ENCODE measurements at regions not wholly inside any gene's neighbourhood (a gene's known extent, or its start where the extent isn't known, plus 50 kb on each side); places are given as distances from the start of the nearest gene placed in this dataset.

DNA sequence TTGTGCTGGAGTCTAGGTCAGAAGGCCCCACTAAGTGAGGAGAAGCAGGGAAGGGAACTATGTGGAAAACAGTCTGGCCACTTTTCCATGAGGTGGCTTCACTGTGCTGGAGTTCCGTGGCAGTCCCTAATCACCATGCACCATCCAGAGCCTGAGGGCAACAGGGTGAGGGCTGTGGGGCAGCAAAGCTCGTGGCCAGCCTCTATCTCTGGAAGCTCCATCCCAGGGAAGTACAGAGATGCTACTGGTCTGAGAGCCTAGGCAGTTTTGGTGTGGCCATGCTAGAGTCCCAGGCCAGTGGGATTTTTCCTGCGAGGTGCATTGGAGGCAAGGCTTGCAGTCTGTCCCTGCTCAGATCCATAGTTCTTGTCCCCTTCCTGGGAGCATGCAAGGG, 157.3 kb upstream of the LRRC7 start:
- no peaks in the 10 kb centered on the region for H3K27me3 ChIP-seq (replicated peaks in 1 of 7)
- intact Hi-C loops (cut with DNase I; ENCODE audit: low total_unique reads), result no loop called here
- H3K27ac ChIP-seq, result no peak overlapping the region
- no peaks in the 10 kb centered on the region for H3K4me1 ChIP-seq
- DNase-seq, result no peak
- peaks cover 0 to 6% (median under 1%) of the 10 kb centered on the region in 8 donors for H3K9me3 ChIP-seq
- H3K36me3 ChIP-seq, result no peaks in the 10 kb centered on the region
- TF ChIP-seq, protein P1, sequence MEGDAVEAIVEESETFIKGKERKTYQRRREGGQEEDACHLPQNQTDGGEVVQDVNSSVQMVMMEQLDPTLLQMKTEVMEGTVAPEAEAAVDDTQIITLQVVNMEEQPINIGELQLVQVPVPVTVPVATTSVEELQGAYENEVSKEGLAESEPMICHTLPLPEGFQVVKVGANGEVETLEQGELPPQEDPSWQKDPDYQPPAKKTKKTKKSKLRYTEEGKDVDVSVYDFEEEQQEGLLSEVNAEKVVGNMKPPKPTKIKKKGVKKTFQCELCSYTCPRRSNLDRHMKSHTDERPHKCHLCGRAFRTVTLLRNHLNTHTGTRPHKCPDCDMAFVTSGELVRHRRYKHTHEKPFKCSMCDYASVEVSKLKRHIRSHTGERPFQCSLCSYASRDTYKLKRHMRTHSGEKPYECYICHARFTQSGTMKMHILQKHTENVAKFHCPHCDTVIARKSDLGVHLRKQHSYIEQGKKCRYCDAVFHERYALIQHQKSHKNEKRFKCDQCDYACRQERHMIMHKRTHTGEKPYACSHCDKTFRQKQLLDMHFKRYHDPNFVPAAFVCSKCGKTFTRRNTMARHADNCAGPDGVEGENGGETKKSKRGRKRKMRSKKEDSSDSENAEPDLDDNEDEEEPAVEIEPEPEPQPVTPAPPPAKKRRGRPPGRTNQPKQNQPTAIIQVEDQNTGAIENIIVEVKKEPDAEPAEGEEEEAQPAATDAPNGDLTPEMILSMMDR (IDR thresholded peaks at IDR 0.05 in 8 of 11, conservative IDR thresholded peaks at IDR 0.05 in 3 of 11), result no peak
- TF ChIP-seq POLR2AphosphoS5 (IDR thresholded peaks at IDR 0.05) (no peak), POLR2A (IDR thresholded peaks at IDR 0.05) (no peak)
- no peak overlapping the region for H3K4me3 ChIP-seq
- WGBS, 5 donors, result 76 to 82% (median 76%) methylated on average over 3 of the region's 3 CpGs; no CpG with 5 or more reads in 1 of the 5 donors

DNA sequence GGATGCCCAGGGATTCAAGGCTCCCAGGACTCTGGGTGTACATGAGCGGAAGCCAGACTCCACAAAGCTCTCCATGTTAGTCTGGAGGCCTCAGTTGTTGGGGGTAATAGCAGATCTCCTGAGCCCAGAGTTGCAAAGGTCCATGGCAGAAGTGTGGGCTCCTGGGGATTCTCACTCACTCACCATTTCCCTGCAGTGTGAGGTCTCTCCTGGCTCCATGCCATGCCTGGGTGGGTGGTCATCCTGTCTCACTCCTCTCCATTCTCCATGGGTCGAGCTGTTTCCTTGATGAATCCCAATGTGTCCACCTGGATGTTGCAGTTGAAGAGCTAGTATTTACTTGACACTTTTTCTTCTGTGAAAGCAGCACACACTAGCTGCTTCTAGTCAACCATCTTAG, 156.8 kb upstream of the LRRC7 start:
- Histone ChIP-seq H3K27me3 (replicated peaks in 1 of 7) (no peaks in the 10 kb centered on the region), H3K4me3 (no peak overlapping the region), H3K36me3 (no peaks in the 10 kb centered on the region), H3K4me1 (no peaks in the 10 kb centered on the region), H3K27ac (no peak overlapping the region), H3K9me3 (peaks cover 0 to 7% (median 1%) of the 10 kb centered on the region in 8 donors)
- no peak for DNase-seq
- TF ChIP-seq POLR2A (IDR thresholded peaks at IDR 0.05), result no peak
- no peak for TF ChIP-seq POLR2AphosphoS5 (IDR thresholded peaks at IDR 0.05)
- TF ChIP-seq, protein P1 (IDR thresholded peaks at IDR 0.05 in 8 of 11, conservative IDR thresholded peaks at IDR 0.05 in 3 of 11), result no peak
- 50 to 74% (median 69%) methylated on average over 1 to 2 of the region's 2 CpGs for WGBS, 5 donors
- intact Hi-C loops (cut with DNase I; ENCODE audit: low total_unique reads), result no loop called here

DNA sequence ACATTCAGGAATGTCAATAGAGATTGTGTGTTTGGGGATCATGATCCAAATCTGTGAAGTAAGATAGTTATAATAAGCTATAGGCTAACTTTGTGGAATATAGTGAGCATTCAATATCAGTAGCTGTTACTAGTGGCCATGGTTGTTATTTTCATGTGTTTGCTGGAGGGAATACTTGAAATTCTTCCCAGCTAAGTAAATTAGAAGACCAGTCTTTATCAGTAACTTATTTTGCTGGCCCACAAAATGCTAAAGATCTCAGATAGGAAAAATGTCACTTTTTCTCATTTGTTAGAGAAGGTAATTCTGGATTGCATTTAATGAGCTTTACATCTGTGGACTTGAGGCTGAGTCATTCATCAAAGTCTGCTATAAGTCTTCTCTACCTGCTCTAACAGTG, 156.1 kb upstream of the LRRC7 start:
- H3K9me3 ChIP-seq, result peaks cover 0 to 7% (median 1%) of the 10 kb centered on the region in 8 donors
- no peaks in the 10 kb centered on the region for H3K4me1 ChIP-seq
- H3K27ac ChIP-seq, result no peak overlapping the region
- TF ChIP-seq POLR2A (IDR thresholded peaks at IDR 0.05) (no peak), POLR2AphosphoS5 (IDR thresholded peaks at IDR 0.05) (no peak)
- TF ChIP-seq, protein P1 (IDR thresholded peaks at IDR 0.05 in 8 of 11, conservative IDR thresholded peaks at IDR 0.05 in 3 of 11), result no peak
- no peak for DNase-seq
- H3K4me3 ChIP-seq, result no peak overlapping the region
- H3K36me3 ChIP-seq, result no peaks in the 10 kb centered on the region
- H3K27me3 ChIP-seq (replicated peaks in 1 of 7), result no peaks in the 10 kb centered on the region
- intact Hi-C loops (cut with DNase I; ENCODE audit: low total_unique reads), result no loop called here

DNA sequence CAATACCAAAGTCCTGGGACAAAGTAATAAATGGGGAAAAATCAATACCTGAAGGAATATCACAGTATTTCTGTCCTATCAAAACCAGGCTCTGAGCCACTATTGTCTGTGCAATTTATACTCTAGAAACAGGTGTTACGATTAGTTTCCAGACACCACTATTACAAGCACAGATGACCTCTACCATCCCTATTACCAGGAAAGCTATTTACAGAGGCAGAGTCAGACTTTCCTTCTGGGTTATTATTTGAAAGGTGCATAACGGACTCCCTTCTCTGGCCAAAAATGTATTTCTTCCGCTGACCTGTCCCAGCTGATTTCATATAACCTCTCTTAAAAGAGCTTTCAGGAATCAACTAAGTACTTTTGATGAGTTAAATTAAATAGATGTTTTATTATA, 154.6 kb upstream of the LRRC7 start:
- Histone ChIP-seq H3K27me3 (replicated peaks in 1 of 7) (no peaks in the 10 kb centered on the region), H3K9me3 (peaks cover 0 to 8% (median 2%) of the 10 kb centered on the region in 8 donors), H3K36me3 (no peaks in the 10 kb centered on the region), H3K4me1 (no peaks in the 10 kb centered on the region), H3K27ac (no peak overlapping the region), H3K4me3 (no peak overlapping the region)
- intact Hi-C loops (cut with DNase I; ENCODE audit: low total_unique reads), result no loop called here
- WGBS, 5 donors, result 50 to 77% (median 73%) methylated on average over 3 of the region's 3 CpGs
- DNase-seq, result no peak
- TF ChIP-seq POLR2AphosphoS5 (IDR thresholded peaks at IDR 0.05) (no peak), POLR2A (IDR thresholded peaks at IDR 0.05) (no peak)
- TF ChIP-seq, protein P1 (IDR thresholded peaks at IDR 0.05 in 8 of 11, conservative IDR thresholded peaks at IDR 0.05 in 3 of 11), result no peak
